ENCODE measurements at regions not wholly inside any gene's neighbourhood (a gene's known extent, or its start where the extent isn't known, plus 50 kb on each side); places are given as distances from the start of the nearest gene placed in this dataset.

DNA sequence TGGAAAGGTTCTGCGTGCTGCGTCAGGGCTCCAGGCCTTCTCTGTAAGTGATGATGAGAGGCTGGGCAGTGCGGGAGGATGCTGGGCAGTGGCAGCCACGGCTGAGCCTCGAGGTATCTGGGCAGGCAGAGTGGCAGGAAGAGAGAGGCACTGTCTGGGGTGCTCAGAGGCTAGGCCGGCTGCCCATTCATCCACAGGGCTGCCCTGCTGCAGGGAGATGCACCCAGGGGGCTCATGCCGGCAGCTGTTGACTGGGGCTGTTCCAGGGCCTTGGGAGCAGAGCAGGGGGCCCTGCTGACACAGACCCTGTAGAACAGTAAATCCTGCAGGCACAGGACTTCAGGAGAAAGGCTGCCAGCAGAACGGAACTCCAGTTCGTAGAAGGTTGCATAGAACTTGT lies 88.8 kb downstream of the BOD1 start:
- FAIRE-seq = no peak
- no TSS peak for BruUV-seq (replicated peaks)

More for the DNA sequence above, 88.8 kb downstream of the BOD1 start:
- no peaks in the 10 kb centered on the region for H4K20me1 ChIP-seq (replicated peaks; ENCODE audit: control insufficient read depth, extremely low read depth, insufficient read depth, low read length)
- DNase-seq (ENCODE audit: low read depth, low spot score) = no peak
- dilution Hi-C loops (cut with MboI; ENCODE audit: extremely low pct_ligation_motif_present, low sequenced_read_pairs) (no loop called here), intact Hi-C loops (cut with micrococcal nuclease) (no loop called here)
- POLR2A ChIA-PET = interaction anchor here (0.6 kb wide), 1 partner anchor 211 kb away, joined by 4 read pairs; no protein-coding TSS in a partner anchor
- H3K27me3 ChIP-seq (ENCODE audit: control insufficient read depth in 2 of 2, insufficient read depth in 2 of 2, low read length in 2 of 2) = no peaks in the 10 kb centered on the region
- H3K4me3 ChIP-seq (replicated peaks in 1 of 3; ENCODE audit: insufficient read depth in 1 of 3, low read depth in 1 of 3, low read length in 3 of 3) = no peak overlapping the region
- no peak overlapping the region for H3K27ac ChIP-seq (ENCODE audit: insufficient read depth, low read depth, low read length)
- H3K9ac ChIP-seq (replicated peaks; ENCODE audit: extremely low read depth, insufficient read depth, low read length) = no peak overlapping the region
- H3K9me1 ChIP-seq (replicated peaks; ENCODE audit: control insufficient read depth, extremely low read depth, insufficient read depth, low read length) = no peaks in the 10 kb centered on the region
- no peaks in the 10 kb centered on the region for H3K4me1 ChIP-seq (ENCODE audit: control insufficient read depth, extremely low read depth, insufficient read depth, low read length)
- no peak overlapping the region for H2AFZ ChIP-seq (ENCODE audit: low read depth, low read length)
- no peaks in the 10 kb centered on the region for H3K79me2 ChIP-seq (ENCODE audit: control insufficient read depth, insufficient read depth, low read length)
- H3K36me3 ChIP-seq (ENCODE audit: control insufficient read depth in 2 of 2, extremely low read depth in 1 of 2, insufficient read depth in 2 of 2, low read length in 2 of 2) = no peaks in the 10 kb centered on the region
- no peak for TF ChIP-seq POLR2A (IDR thresholded peaks at IDR 0.05; ENCODE audit: low read depth, low read length)
- TF ChIP-seq, protein P1, sequence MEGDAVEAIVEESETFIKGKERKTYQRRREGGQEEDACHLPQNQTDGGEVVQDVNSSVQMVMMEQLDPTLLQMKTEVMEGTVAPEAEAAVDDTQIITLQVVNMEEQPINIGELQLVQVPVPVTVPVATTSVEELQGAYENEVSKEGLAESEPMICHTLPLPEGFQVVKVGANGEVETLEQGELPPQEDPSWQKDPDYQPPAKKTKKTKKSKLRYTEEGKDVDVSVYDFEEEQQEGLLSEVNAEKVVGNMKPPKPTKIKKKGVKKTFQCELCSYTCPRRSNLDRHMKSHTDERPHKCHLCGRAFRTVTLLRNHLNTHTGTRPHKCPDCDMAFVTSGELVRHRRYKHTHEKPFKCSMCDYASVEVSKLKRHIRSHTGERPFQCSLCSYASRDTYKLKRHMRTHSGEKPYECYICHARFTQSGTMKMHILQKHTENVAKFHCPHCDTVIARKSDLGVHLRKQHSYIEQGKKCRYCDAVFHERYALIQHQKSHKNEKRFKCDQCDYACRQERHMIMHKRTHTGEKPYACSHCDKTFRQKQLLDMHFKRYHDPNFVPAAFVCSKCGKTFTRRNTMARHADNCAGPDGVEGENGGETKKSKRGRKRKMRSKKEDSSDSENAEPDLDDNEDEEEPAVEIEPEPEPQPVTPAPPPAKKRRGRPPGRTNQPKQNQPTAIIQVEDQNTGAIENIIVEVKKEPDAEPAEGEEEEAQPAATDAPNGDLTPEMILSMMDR (IDR thresholded peaks at IDR 0.05; ENCODE audit: extremely low read depth in 1 of 2, insufficient read depth in 1 of 2, low read depth in 1 of 2, low read length in 2 of 2) = no peak
- TF ChIP-seq GATA2 (IDR thresholded peaks at IDR 0.05; ENCODE audit: insufficient read depth, insufficient read length, low read depth, low read length) = no peak
- no peak for TF ChIP-seq JUN (IDR thresholded peaks at IDR 0.05; ENCODE audit: borderline replicate concordance, insufficient read depth, insufficient read length, low read depth)
- TF ChIP-seq, protein P2, sequence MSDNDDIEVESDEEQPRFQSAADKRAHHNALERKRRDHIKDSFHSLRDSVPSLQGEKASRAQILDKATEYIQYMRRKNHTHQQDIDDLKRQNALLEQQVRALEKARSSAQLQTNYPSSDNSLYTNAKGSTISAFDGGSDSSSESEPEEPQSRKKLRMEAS (IDR thresholded peaks at IDR 0.05; ENCODE audit: insufficient read depth, insufficient read length) = no peak
- no peak for TF ChIP-seq POLR2AphosphoS5 (IDR thresholded peaks at IDR 0.05; ENCODE audit: insufficient read depth, low read depth, low read length)
- TF ChIP-seq FOS (IDR thresholded peaks at IDR 0.05; ENCODE audit: borderline replicate concordance, insufficient read depth, low read length) = no peak
- no peak for TF ChIP-seq EZH2 (IDR thresholded peaks at IDR 0.05; ENCODE audit: borderline replicate concordance, low read depth, low read length, severe bottlenecking)
- no peak for TF ChIP-seq MYC (IDR thresholded peaks at IDR 0.05; ENCODE audit: low read depth, low read length)
- no peak overlapping the region for H3K4me2 ChIP-seq (ENCODE audit: insufficient read depth, low read length)
- CTCF ChIA-PET = no interaction called here
- no peaks in the 10 kb centered on the region for H3K9me3 ChIP-seq (replicated peaks; ENCODE audit: control insufficient read depth, insufficient read depth, low read length)
